ENCODE measurements at regions not wholly inside any gene's neighbourhood (a gene's known extent, or its start where the extent isn't known, plus 50 kb on each side); places are given as distances from the start of the nearest gene placed in this dataset.

DNA sequence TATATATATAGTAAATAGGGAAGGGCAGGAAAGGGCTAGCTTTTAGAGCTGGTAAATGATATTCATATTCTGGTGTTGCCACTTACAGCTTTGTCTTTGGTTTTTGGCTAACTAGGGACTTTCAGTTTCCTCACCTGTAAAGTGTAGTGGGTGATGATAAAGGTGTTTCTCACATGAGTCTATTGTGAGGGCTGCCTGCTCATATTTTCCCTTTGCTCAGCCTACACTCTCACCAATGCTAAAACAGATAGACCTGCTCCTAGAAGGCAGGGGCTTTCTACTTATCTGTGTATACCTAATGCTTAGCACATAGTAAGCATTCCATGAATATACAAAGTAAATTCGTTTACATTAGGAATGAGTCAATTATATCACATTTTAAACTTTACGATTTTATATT, 137.2 kb upstream of the HS3ST1 start:
- DNase-seq (no peak), ATAC-seq (no peak), FAIRE-seq (no peak)
- Histone ChIP-seq H3K4me3 (no peak overlapping the region), H3K36me3 (no peaks in the 10 kb centered on the region), H3K27me3 (no peaks in the 10 kb centered on the region), H3K9me3 (no peaks in the 10 kb centered on the region), H3K27ac (no peak overlapping the region), H3K4me1 (no peaks in the 10 kb centered on the region)
- intact Hi-C loops (cut with DNase I), result no loop called here
- WGBS, 2 donors, result 44 to 72% methylated on average over 2 of the region's 2 CpGs
- TF ChIP-seq, protein P1, sequence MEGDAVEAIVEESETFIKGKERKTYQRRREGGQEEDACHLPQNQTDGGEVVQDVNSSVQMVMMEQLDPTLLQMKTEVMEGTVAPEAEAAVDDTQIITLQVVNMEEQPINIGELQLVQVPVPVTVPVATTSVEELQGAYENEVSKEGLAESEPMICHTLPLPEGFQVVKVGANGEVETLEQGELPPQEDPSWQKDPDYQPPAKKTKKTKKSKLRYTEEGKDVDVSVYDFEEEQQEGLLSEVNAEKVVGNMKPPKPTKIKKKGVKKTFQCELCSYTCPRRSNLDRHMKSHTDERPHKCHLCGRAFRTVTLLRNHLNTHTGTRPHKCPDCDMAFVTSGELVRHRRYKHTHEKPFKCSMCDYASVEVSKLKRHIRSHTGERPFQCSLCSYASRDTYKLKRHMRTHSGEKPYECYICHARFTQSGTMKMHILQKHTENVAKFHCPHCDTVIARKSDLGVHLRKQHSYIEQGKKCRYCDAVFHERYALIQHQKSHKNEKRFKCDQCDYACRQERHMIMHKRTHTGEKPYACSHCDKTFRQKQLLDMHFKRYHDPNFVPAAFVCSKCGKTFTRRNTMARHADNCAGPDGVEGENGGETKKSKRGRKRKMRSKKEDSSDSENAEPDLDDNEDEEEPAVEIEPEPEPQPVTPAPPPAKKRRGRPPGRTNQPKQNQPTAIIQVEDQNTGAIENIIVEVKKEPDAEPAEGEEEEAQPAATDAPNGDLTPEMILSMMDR (IDR thresholded peaks at IDR 0.05), result no peak

DNA sequence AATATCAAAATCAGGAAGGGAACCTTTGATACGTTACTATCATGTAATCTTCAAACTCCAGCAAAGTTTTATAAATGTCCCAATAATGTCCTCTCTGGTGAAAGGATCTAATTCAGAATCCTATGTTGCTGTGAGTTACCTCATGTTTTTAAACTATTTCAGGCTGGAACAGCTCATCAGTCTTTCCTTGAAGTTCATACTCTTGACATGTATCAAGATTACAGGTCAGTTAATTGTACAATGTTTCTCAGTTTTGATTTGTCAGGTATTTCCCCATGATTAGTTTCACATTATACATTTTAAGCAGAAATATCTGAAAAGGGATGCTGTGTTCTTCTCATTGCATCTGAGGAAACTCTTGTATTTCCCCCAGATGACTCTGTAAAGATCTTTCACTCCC, 136.5 kb upstream of the HS3ST1 start:
- intact Hi-C loops (cut with DNase I), result no loop called here

GRCh38 chr4:11564021-11564420, 135.3 kb upstream of the HS3ST1 start:
- intact Hi-C loops (cut with DNase I), result no loop called here
- no peak for FAIRE-seq
- WGBS, 2 donors, result 40 to 41% methylated on average over 2 of the region's 2 CpGs

More for the DNA sequence above, 136.5 kb upstream of the HS3ST1 start:
- no peak overlapping the region for H3K27ac ChIP-seq
- WGBS, 2 donors, result 39 to 48% methylated on average over 1 of the region's 1 CpG
- no peaks in the 10 kb centered on the region for H3K4me1 ChIP-seq
- TF ChIP-seq, protein P1 (IDR thresholded peaks at IDR 0.05), result no peak
- H3K27me3 ChIP-seq, result no peaks in the 10 kb centered on the region
- FAIRE-seq (no peak), DNase-seq (no peak), ATAC-seq (no peak)
- no peak overlapping the region for H3K4me3 ChIP-seq
- no peaks in the 10 kb centered on the region for H3K9me3 ChIP-seq
- H3K36me3 ChIP-seq, result no peaks in the 10 kb centered on the region

GRCh38 chr4:11549525-11549924, 120.8 kb upstream of the HS3ST1 start:
- Histone ChIP-seq H3K27ac (no peak overlapping the region), H3K27me3 (peaks cover 0 to 5% (median 0%) of the 10 kb centered on the region in 4 donors), H3K36me3 (no peaks in the 10 kb centered on the region), H3K4me3 (no peak overlapping the region), H3K9me3 (no peaks in the 10 kb centered on the region), H3K4me1 (no peaks in the 10 kb centered on the region)
- intact Hi-C loops (cut with DNase I), result no loop called here
- FAIRE-seq, result no peak
- DNase-seq, result no peak
- TF ChIP-seq, protein P1 (IDR thresholded peaks at IDR 0.05), result no peak
- ATAC-seq, result no peak

More at GRCh38 chr4:11564021-11564420, 135.3 kb upstream of the HS3ST1 start:
- DNase-seq, result no peak
- Histone ChIP-seq H3K27me3 (no peaks in the 10 kb centered on the region), H3K9me3 (no peaks in the 10 kb centered on the region), H3K4me1 (no peaks in the 10 kb centered on the region), H3K36me3 (no peaks in the 10 kb centered on the region), H3K4me3 (no peak overlapping the region), H3K27ac (no peak overlapping the region)
- ATAC-seq, result no peak
- TF ChIP-seq, protein P1 (IDR thresholded peaks at IDR 0.05), result no peak

DNA sequence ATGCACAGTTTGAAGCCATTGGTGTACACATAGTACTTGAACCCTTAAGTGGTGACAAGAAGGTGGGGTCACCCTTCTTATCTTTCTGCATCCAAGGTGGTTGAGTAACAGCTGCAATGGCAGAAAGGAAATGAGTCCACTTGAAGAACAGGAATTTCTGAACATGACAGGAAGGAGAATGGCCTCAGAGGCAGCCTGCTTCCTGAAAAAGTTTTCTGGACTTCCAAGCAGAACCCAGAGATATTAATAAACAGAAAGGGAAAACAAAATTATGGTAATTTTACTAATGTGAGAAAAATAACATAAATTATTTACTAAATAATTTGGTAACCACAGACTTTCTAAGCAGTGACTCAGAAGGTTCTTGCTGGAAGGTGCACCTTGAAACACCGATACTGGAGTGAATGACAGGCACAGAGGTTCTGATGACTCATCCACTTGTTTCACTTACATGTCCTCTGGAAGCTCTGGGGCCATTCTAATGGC, 119.9 kb upstream of the HS3ST1 start:
- TF ChIP-seq, protein P1 (IDR thresholded peaks at IDR 0.05), result no peak
- ATAC-seq, result peak in 2 of 4 donors; percentile 31 to 60

More for the DNA sequence above, 119.9 kb upstream of the HS3ST1 start:
- Histone ChIP-seq H3K36me3 (no peaks in the 10 kb centered on the region), H3K4me1 (no peaks in the 10 kb centered on the region), H3K27ac (no peak overlapping the region), H3K4me3 (no peak overlapping the region), H3K27me3 (peaks cover 0 to 5% (median 0%) of the 10 kb centered on the region in 4 donors), H3K9me3 (no peaks in the 10 kb centered on the region)
- FAIRE-seq, result no peak
- intact Hi-C loops (cut with DNase I), result no loop called here
- no peak for DNase-seq
- WGBS, 2 donors, result 56 to 64% methylated on average over 1 of the region's 1 CpG

All from pancreas (tissue), 10 donors.